ENCODE measurements at regions not wholly inside any gene's neighbourhood (a gene's known extent, or its start where the extent isn't known, plus 50 kb on each side); places are given as distances from the start of the nearest gene placed in this dataset.

DNA sequence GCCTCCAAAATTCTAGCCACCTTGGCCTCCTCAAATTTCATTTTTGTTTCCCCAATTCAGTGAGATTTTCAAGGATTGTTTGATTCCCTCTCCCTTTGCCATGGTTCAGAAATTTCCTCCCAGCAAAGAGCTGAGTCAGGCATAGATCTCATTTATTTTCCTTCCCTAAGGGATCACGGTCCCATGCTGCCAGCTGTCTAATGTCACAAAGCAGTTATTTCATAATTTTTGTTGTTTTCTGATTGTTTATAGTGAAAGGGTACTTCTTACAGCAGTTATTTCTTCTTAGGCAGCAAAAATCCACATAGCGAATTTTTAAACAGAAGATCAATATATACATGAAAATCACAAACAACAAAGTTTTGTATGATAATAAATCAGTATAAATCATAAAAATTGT lies 470.5 kb upstream of the MAGEB18 start:
- Histone ChIP-seq H2BK15ac (ENCODE audit: low read depth, low read length) (no peak overlapping the region), H2AK5ac (ENCODE audit: low read depth, low read length) (no peak overlapping the region), H2AK9ac (replicated peaks; ENCODE audit: low read depth, low read length, poor library complexity) (no peak overlapping the region), H3K9ac (ENCODE audit: low read depth, low read length) (no peak overlapping the region), H2BK5ac (ENCODE audit: low read depth, low read length, poor library complexity, severe bottlenecking) (no peak overlapping the region), H2BK120ac (ENCODE audit: low read depth, low read length) (no peak overlapping the region), H3K36me3 (ENCODE audit: control insufficient read depth, insufficient read depth, low read length) (no peaks in the 10 kb centered on the region), H3K27ac (ENCODE audit: insufficient read depth, low read length) (no peak overlapping the region), H3K4ac (ENCODE audit: low read depth, low read length) (no peak overlapping the region), H4K8ac (ENCODE audit: low read depth in 2 of 2, low read length in 2 of 2) (no peak overlapping the region), H3K14ac (replicated peaks; ENCODE audit: low read depth, low read length) (no peak overlapping the region), H3K79me1 (ENCODE audit: low read depth in 1 of 2, low read length in 2 of 2) (no peaks in the 10 kb centered on the region), H3K4me1 (ENCODE audit: control insufficient read depth, insufficient read depth, low read length) (no peaks in the 10 kb centered on the region), H2BK20ac (ENCODE audit: low read depth, low read length) (no peak overlapping the region), H3K4me2 (ENCODE audit: low read depth, low read length) (no peak overlapping the region), H3K9me1 (ENCODE audit: insufficient read depth, low read length) (no peaks in the 10 kb centered on the region), H3K9me3 (ENCODE audit: control insufficient read depth, insufficient read depth, low read length) (no peaks in the 10 kb centered on the region), H4K5ac (ENCODE audit: low read depth, low read length) (no peak overlapping the region), H3K27me3 (ENCODE audit: control insufficient read depth, insufficient read depth, low read length) (no peaks in the 10 kb centered on the region), H3K23ac (ENCODE audit: low read depth, low read length) (no peak overlapping the region), H3K18ac (ENCODE audit: low read depth, low read length) (no peak overlapping the region), H4K20me1 (ENCODE audit: insufficient read depth, low read length) (no peaks in the 10 kb centered on the region), H3K4me3 (ENCODE audit: insufficient read depth, low read depth, low read length) (no peak overlapping the region), H4K91ac (ENCODE audit: insufficient read depth, low read depth, low read length) (no peak overlapping the region), H3K56ac (ENCODE audit: extremely low read depth, insufficient read depth, low read length) (no peak overlapping the region), H2AFZ (replicated peaks; ENCODE audit: low read length, poor library complexity) (no peak overlapping the region)
- ATAC-seq (ENCODE audit: low read depth) (no peak), DNase-seq (no peak)
- intact Hi-C loops (cut with micrococcal nuclease), result no loop called here
- in situ Hi-C loops (cut with MboI; ENCODE audit: low sequenced_read_pairs), result no loop called here
- no peak for TF ChIP-seq CEBPB (IDR thresholded peaks at IDR 0.05; ENCODE audit: low read depth, low read length)
- no peak for TF ChIP-seq NFE2L2 (IDR thresholded peaks at IDR 0.05; ENCODE audit: low read depth, low read length)
- TF ChIP-seq FOS (IDR thresholded peaks at IDR 0.05; ENCODE audit: low read depth, low read length), result no peak
- TF ChIP-seq MAFK (IDR thresholded peaks at IDR 0.05; ENCODE audit: low read depth, low read length), result no peak
- TF ChIP-seq BHLHE40 (IDR thresholded peaks at IDR 0.05; ENCODE audit: low read depth, low read length), result no peak
- TF ChIP-seq SMC3 (IDR thresholded peaks at IDR 0.05; ENCODE audit: low read depth, low read length), result no peak
- no peak for TF ChIP-seq RCOR1 (IDR thresholded peaks at IDR 0.05; ENCODE audit: insufficient replicate concordance, low read length)
- TF ChIP-seq RAD21 (IDR thresholded peaks at IDR 0.05; ENCODE audit: low read length), result no peak
- TF ChIP-seq, protein P1, sequence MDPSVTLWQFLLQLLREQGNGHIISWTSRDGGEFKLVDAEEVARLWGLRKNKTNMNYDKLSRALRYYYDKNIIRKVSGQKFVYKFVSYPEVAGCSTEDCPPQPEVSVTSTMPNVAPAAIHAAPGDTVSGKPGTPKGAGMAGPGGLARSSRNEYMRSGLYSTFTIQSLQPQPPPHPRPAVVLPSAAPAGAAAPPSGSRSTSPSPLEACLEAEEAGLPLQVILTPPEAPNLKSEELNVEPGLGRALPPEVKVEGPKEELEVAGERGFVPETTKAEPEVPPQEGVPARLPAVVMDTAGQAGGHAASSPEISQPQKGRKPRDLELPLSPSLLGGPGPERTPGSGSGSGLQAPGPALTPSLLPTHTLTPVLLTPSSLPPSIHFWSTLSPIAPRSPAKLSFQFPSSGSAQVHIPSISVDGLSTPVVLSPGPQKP (IDR thresholded peaks at IDR 0.05; ENCODE audit: borderline replicate concordance, low read depth, low read length), result no peak
- TF ChIP-seq, protein P2, sequence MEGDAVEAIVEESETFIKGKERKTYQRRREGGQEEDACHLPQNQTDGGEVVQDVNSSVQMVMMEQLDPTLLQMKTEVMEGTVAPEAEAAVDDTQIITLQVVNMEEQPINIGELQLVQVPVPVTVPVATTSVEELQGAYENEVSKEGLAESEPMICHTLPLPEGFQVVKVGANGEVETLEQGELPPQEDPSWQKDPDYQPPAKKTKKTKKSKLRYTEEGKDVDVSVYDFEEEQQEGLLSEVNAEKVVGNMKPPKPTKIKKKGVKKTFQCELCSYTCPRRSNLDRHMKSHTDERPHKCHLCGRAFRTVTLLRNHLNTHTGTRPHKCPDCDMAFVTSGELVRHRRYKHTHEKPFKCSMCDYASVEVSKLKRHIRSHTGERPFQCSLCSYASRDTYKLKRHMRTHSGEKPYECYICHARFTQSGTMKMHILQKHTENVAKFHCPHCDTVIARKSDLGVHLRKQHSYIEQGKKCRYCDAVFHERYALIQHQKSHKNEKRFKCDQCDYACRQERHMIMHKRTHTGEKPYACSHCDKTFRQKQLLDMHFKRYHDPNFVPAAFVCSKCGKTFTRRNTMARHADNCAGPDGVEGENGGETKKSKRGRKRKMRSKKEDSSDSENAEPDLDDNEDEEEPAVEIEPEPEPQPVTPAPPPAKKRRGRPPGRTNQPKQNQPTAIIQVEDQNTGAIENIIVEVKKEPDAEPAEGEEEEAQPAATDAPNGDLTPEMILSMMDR (conservative IDR thresholded peaks at IDR 0.05; ENCODE audit: low read depth, low read length), result no peak
- TF ChIP-seq MAZ (IDR thresholded peaks at IDR 0.05; ENCODE audit: borderline replicate concordance, low read depth, low read length), result no peak
- no peak for TF ChIP-seq RFX5 (IDR thresholded peaks at IDR 0.05; ENCODE audit: low read depth, low read length)
- no peak for TF ChIP-seq POLR2A (IDR thresholded peaks at IDR 0.05; ENCODE audit: low read depth, low read length)
- TF ChIP-seq, protein P3, sequence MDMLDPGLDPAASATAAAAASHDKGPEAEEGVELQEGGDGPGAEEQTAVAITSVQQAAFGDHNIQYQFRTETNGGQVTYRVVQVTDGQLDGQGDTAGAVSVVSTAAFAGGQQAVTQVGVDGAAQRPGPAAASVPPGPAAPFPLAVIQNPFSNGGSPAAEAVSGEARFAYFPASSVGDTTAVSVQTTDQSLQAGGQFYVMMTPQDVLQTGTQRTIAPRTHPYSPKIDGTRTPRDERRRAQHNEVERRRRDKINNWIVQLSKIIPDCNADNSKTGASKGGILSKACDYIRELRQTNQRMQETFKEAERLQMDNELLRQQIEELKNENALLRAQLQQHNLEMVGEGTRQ (IDR thresholded peaks at IDR 0.05; ENCODE audit: low read depth, low read length), result no peak
- no peak for TF ChIP-seq CHD1 (IDR thresholded peaks at IDR 0.05; ENCODE audit: low read depth, low read length)
- no peak for TF ChIP-seq MXI1 (IDR thresholded peaks at IDR 0.05; ENCODE audit: borderline replicate concordance, low read depth, low read length)
- BruUV-seq (replicated peaks), result no TSS peak
- POLR2A ChIA-PET (ENCODE audit: unreplicated experiment), result no interaction called here
- CTCF ChIA-PET, result no interaction called here
- WGBS, 2 experiments (ENCODE audit: extremely low coverage in 2 of 2, insufficient read length in 1 of 2), result no CpG with 5 or more reads among the region's 2 CpGs
- dilution Hi-C loops (cut with HindIII; ENCODE audit: low sequenced_read_pairs, unreplicated experiment), result no loop called here

All from IMR-90 (cell line).